Activated naive CD8-positive, alpha-beta T cell (primary cell): ENCODE measurements at regions not wholly inside any gene's neighbourhood (a gene's known extent, or its start where the extent isn't known, plus 50 kb on each side); places are given as distances from the start of the nearest gene placed in this dataset.
"Not testable (repeated sequence)": the region's sequence is repeated elsewhere in the genome, so short reads cannot be mapped to it uniquely, and the experiment has no call there.

Source experiments
- H3K27ac Mint-ChIP-seq: one replicate; pipeline ENCODE4 v1.8.0; 2021; ENCODE audit warnings: mixed read lengths
- H3K27me3 Mint-ChIP-seq: one replicate; pipeline ENCODE4 v1.8.0; 2021; ENCODE audit warnings: mixed read lengths
- H3K36me3 Mint-ChIP-seq: one replicate; pipeline ENCODE4 v1.8.0; 2021; ENCODE audit warnings: mixed read lengths
- H3K4me1 Mint-ChIP-seq: one replicate; pipeline ENCODE4 v1.8.0; 2021; ENCODE audit warnings: low read depth, mixed read lengths
- H3K4me3 Mint-ChIP-seq: one replicate; pipeline ENCODE4 v1.8.0; 2021; ENCODE audit warnings: mild to moderate bottlenecking, mixed read lengths
- H3K9me3 Mint-ChIP-seq: one replicate; pipeline ENCODE4 v1.8.0; 2021; ENCODE audit warnings: low read depth, mixed read lengths

GRCh38 chr3:8001712-8002111 is 499.9 kb upstream of the LMCD1 start:
- no peaks in the 10 kb centered on the region for H3K9me3 Mint-ChIP-seq
- no peaks in the 10 kb centered on the region for H3K36me3 Mint-ChIP-seq
- H3K4me1 Mint-ChIP-seq = no peaks in the 10 kb centered on the region
- H3K4me3 Mint-ChIP-seq = no peak overlapping the region
- H3K27ac Mint-ChIP-seq = no peak overlapping the region
- no peaks in the 10 kb centered on the region for H3K27me3 Mint-ChIP-seq

- Mint-ChIP-seq H3K4me1 (no peaks in the 10 kb centered on the region), H3K27me3 (no peaks in the 10 kb centered on the region), H3K27ac (no peak overlapping the region)
Observed at GRCh38 chr3:8011902-8012301, 489.7 kb upstream of the LMCD1 start.

GRCh38 chr3:8020047-8020841 is 481.4 kb upstream of the LMCD1 start:
- Mint-ChIP-seq H3K9me3 (peaks cover 8% of the 10 kb centered on the region), H3K4me1 (no peaks in the 10 kb centered on the region), H3K4me3 (no peak overlapping the region), H3K27me3 (no peaks in the 10 kb centered on the region), H3K27ac (no peak overlapping the region), H3K36me3 (peaks cover 4% of the 10 kb centered on the region)

More at GRCh38 chr3:8011902-8012301, 489.7 kb upstream of the LMCD1 start:
- Mint-ChIP-seq H3K36me3 (peaks cover under 1% of the 10 kb centered on the region), H3K9me3 (no peaks in the 10 kb centered on the region), H3K4me3 (no peak overlapping the region)

- Mint-ChIP-seq H3K27ac (no peak overlapping the region), H3K4me1 (no peaks in the 10 kb centered on the region), H3K4me3 (no peak overlapping the region), H3K27me3 (no peaks in the 10 kb centered on the region), H3K36me3 (peaks cover 3% of the 10 kb centered on the region), H3K9me3 (peaks cover 5% of the 10 kb centered on the region)
Observed at GRCh38 chr3:8027954-8028353, 473.7 kb upstream of the LMCD1 start.

GRCh38 chr3:8050283-8050682 is 451.3 kb upstream of the LMCD1 start:
- no peak overlapping the region for H3K27ac Mint-ChIP-seq
- no peaks in the 10 kb centered on the region for H3K9me3 Mint-ChIP-seq
- H3K4me1 Mint-ChIP-seq = no peaks in the 10 kb centered on the region
- no peak overlapping the region for H3K4me3 Mint-ChIP-seq
- no peaks in the 10 kb centered on the region for H3K36me3 Mint-ChIP-seq
- no peaks in the 10 kb centered on the region for H3K27me3 Mint-ChIP-seq

GRCh38 chr3:8052659-8053058 is 449.0 kb upstream of the LMCD1 start:
- Mint-ChIP-seq H3K36me3 (no peaks in the 10 kb centered on the region), H3K27me3 (no peaks in the 10 kb centered on the region), H3K9me3 (no peaks in the 10 kb centered on the region), H3K4me3 (no peak overlapping the region), H3K27ac (no peak overlapping the region), H3K4me1 (no peaks in the 10 kb centered on the region)

GRCh38 chr3:8068135-8068534 is 433.5 kb upstream of the LMCD1 start:
- H3K27ac Mint-ChIP-seq, H3K36me3 Mint-ChIP-seq, H3K4me3 Mint-ChIP-seq, H3K4me1 Mint-ChIP-seq, H3K9me3 Mint-ChIP-seq, H3K27me3 Mint-ChIP-seq: not testable (repeated sequence)

- no peaks in the 10 kb centered on the region for H3K9me3 Mint-ChIP-seq
- no peaks in the 10 kb centered on the region for H3K27me3 Mint-ChIP-seq
- no peak overlapping the region for H3K27ac Mint-ChIP-seq
- H3K36me3 Mint-ChIP-seq = no peaks in the 10 kb centered on the region
- no peaks in the 10 kb centered on the region for H3K4me1 Mint-ChIP-seq
- H3K4me3 Mint-ChIP-seq = no peak overlapping the region
Observed at GRCh38 chr3:8069471-8069870, 432.2 kb upstream of the LMCD1 start.

GRCh38 chr3:8070011-8070410 is 431.6 kb upstream of the LMCD1 start:
- H3K4me3 Mint-ChIP-seq = no peak overlapping the region
- H3K36me3 Mint-ChIP-seq = no peaks in the 10 kb centered on the region

GRCh38 chr3:8074740-8075139 is 426.9 kb upstream of the LMCD1 start:
- not testable (repeated sequence) for H3K4me3 Mint-ChIP-seq, H3K9me3 Mint-ChIP-seq, H3K4me1 Mint-ChIP-seq, H3K36me3 Mint-ChIP-seq, H3K27ac Mint-ChIP-seq, H3K27me3 Mint-ChIP-seq

More at GRCh38 chr3:8070011-8070410, 431.6 kb upstream of the LMCD1 start:
- Mint-ChIP-seq H3K4me1 (no peaks in the 10 kb centered on the region), H3K27ac (no peak overlapping the region), H3K27me3 (no peaks in the 10 kb centered on the region), H3K9me3 (no peaks in the 10 kb centered on the region)

GRCh38 chr3:8077126-8077525 is 424.5 kb upstream of the LMCD1 start:
- Mint-ChIP-seq H3K9me3 (no peaks in the 10 kb centered on the region), H3K27me3 (no peaks in the 10 kb centered on the region), H3K4me1 (no peaks in the 10 kb centered on the region), H3K4me3 (no peak overlapping the region), H3K36me3 (no peaks in the 10 kb centered on the region), H3K27ac (no peak overlapping the region)

- no peaks in the 10 kb centered on the region for H3K36me3 Mint-ChIP-seq
- no peaks in the 10 kb centered on the region for H3K27me3 Mint-ChIP-seq
- no peak overlapping the region for H3K27ac Mint-ChIP-seq
- no peak overlapping the region for H3K4me3 Mint-ChIP-seq
- H3K4me1 Mint-ChIP-seq = peaks cover 9% of the 10 kb centered on the region
- no peaks in the 10 kb centered on the region for H3K9me3 Mint-ChIP-seq
Observed at GRCh38 chr3:8080464-8080863, 421.2 kb upstream of the LMCD1 start.

GRCh38 chr3:8085498-8085897 is 416.1 kb upstream of the LMCD1 start:
- no peaks in the 10 kb centered on the region for H3K36me3 Mint-ChIP-seq
- no peak overlapping the region for H3K4me3 Mint-ChIP-seq
- H3K9me3 Mint-ChIP-seq = no peaks in the 10 kb centered on the region
- no peak overlapping the region for H3K27ac Mint-ChIP-seq
- peaks cover 9% of the 10 kb centered on the region for H3K4me1 Mint-ChIP-seq
- H3K27me3 Mint-ChIP-seq = no peaks in the 10 kb centered on the region

GRCh38 chr3:8087951-8088350 is 413.7 kb upstream of the LMCD1 start:
- Mint-ChIP-seq H3K27ac (no peak overlapping the region), H3K36me3 (no peaks in the 10 kb centered on the region), H3K9me3 (no peaks in the 10 kb centered on the region), H3K4me1 (peaks cover 9% of the 10 kb centered on the region), H3K27me3 (no peaks in the 10 kb centered on the region), H3K4me3 (no peak overlapping the region)

GRCh38 chr3:8094415-8094814 is 407.2 kb upstream of the LMCD1 start:
- Mint-ChIP-seq H3K4me1 (no peaks in the 10 kb centered on the region), H3K27me3 (no peaks in the 10 kb centered on the region), H3K36me3 (no peaks in the 10 kb centered on the region), H3K27ac (no peak overlapping the region), H3K9me3 (no peaks in the 10 kb centered on the region), H3K4me3 (no peak overlapping the region)

GRCh38 chr3:8095724-8096123 is 405.9 kb upstream of the LMCD1 start:
- no peaks in the 10 kb centered on the region for H3K27me3 Mint-ChIP-seq
- no peaks in the 10 kb centered on the region for H3K36me3 Mint-ChIP-seq
- H3K4me3 Mint-ChIP-seq = no peak overlapping the region
- H3K27ac Mint-ChIP-seq = no peak overlapping the region
- H3K4me1 Mint-ChIP-seq = no peaks in the 10 kb centered on the region
- no peaks in the 10 kb centered on the region for H3K9me3 Mint-ChIP-seq
